ENCODE measurements at regions not wholly inside any gene's neighbourhood (a gene's known extent, or its start where the extent isn't known, plus 50 kb on each side); places are given as distances from the start of the nearest gene placed in this dataset.

- H3K36me3 ChIP-seq (ENCODE audit: insufficient read depth, low read length, poor library complexity, severe bottlenecking): no peaks in the 10 kb centered on the region
- intact Hi-C loops (cut with micrococcal nuclease; ENCODE audit: unreplicated experiment): no loop called here
- ChIA-PET CTCF (no interaction called here), POLR2A (ENCODE audit: low non-redundant PET) (interaction anchor here (0.6 kb wide), 1 partner anchor 1475 kb away, joined by 3 read pairs; no protein-coding TSS in a partner anchor)
- no peak overlapping the region for H3K27ac ChIP-seq (ENCODE audit: low read depth, low read length, poor library complexity, severe bottlenecking)
- no TSS peak for BruUV-seq (replicated peaks)
- peaks cover 11% of the 10 kb centered on the region for H3K27me3 ChIP-seq (replicated peaks; ENCODE audit: insufficient read depth, low read depth, low read length, poor library complexity)
- no peak for DNase-seq (ENCODE audit: low spot score)
- no peak for TF ChIP-seq EZH2 (IDR thresholded peaks at IDR 0.05; ENCODE audit: borderline replicate concordance, low read depth, low read length, poor library complexity, severe bottlenecking)
- TF ChIP-seq, protein P1, sequence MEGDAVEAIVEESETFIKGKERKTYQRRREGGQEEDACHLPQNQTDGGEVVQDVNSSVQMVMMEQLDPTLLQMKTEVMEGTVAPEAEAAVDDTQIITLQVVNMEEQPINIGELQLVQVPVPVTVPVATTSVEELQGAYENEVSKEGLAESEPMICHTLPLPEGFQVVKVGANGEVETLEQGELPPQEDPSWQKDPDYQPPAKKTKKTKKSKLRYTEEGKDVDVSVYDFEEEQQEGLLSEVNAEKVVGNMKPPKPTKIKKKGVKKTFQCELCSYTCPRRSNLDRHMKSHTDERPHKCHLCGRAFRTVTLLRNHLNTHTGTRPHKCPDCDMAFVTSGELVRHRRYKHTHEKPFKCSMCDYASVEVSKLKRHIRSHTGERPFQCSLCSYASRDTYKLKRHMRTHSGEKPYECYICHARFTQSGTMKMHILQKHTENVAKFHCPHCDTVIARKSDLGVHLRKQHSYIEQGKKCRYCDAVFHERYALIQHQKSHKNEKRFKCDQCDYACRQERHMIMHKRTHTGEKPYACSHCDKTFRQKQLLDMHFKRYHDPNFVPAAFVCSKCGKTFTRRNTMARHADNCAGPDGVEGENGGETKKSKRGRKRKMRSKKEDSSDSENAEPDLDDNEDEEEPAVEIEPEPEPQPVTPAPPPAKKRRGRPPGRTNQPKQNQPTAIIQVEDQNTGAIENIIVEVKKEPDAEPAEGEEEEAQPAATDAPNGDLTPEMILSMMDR (conservative IDR thresholded peaks at IDR 0.05; ENCODE audit: low read depth, low read length): no peak
- no peaks in the 10 kb centered on the region for H3K9me3 ChIP-seq (ENCODE audit: low read depth, low read length, poor library complexity, severe bottlenecking)
- H3K4me1 ChIP-seq (ENCODE audit: insufficient read depth, low read length, poor library complexity, severe bottlenecking): no peaks in the 10 kb centered on the region
- no peak overlapping the region for H3K4me3 ChIP-seq (ENCODE audit: low read depth, low read length, poor library complexity, severe bottlenecking)
Measured at GRCh38 chr4:151581570-151581969, 172.6 kb downstream of the FHIP1A start.

DNA sequence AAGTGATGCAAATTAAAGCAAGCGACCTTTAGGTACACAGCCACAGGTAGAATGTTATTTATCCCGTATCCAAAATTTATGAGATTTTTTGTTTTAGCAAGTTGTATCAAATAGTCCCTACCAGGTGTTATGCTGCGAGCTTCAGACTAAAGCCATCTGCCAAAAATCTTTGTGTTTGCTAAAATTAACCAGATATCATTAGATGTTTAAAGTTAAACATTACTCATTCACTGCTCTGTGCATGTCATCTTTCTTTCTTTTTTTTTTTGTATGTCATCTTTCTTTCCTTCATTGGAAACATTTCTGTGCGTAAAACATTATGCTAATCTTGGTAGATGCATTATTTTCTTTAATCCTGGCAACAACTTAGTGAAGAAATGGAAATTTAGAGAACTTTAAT lies 173.1 kb downstream of the FHIP1A start:
- no TSS peak for BruUV-seq (replicated peaks)
- no peaks in the 10 kb centered on the region for H3K4me1 ChIP-seq (ENCODE audit: insufficient read depth, low read length, poor library complexity, severe bottlenecking)
- ChIA-PET CTCF (no interaction called here), POLR2A (ENCODE audit: low non-redundant PET) (interaction anchor here (0.6 kb wide), 1 partner anchor 1475 kb away, joined by 3 read pairs; no protein-coding TSS in a partner anchor)
- H3K27me3 ChIP-seq (replicated peaks; ENCODE audit: insufficient read depth, low read depth, low read length, poor library complexity): peaks cover 11% of the 10 kb centered on the region
- H3K4me3 ChIP-seq (ENCODE audit: low read depth, low read length, poor library complexity, severe bottlenecking): no peak overlapping the region
- no peak for DNase-seq (ENCODE audit: low spot score)
- no peaks in the 10 kb centered on the region for H3K9me3 ChIP-seq (ENCODE audit: low read depth, low read length, poor library complexity, severe bottlenecking)
- H3K36me3 ChIP-seq (ENCODE audit: insufficient read depth, low read length, poor library complexity, severe bottlenecking): no peaks in the 10 kb centered on the region
- no peak overlapping the region for H3K27ac ChIP-seq (ENCODE audit: low read depth, low read length, poor library complexity, severe bottlenecking)
- intact Hi-C loops (cut with micrococcal nuclease; ENCODE audit: unreplicated experiment): no loop called here
- TF ChIP-seq, protein P1 (conservative IDR thresholded peaks at IDR 0.05; ENCODE audit: low read depth, low read length): no peak
- TF ChIP-seq EZH2 (IDR thresholded peaks at IDR 0.05; ENCODE audit: borderline replicate concordance, low read depth, low read length, poor library complexity, severe bottlenecking): no peak

GRCh38 chr4:151583157-151583914 lies 174.4 kb downstream of the FHIP1A start:
- Histone ChIP-seq H3K4me3 (ENCODE audit: low read depth, low read length, poor library complexity, severe bottlenecking) (no peak overlapping the region), H3K4me1 (ENCODE audit: insufficient read depth, low read length, poor library complexity, severe bottlenecking) (no peaks in the 10 kb centered on the region), H3K27me3 (replicated peaks; ENCODE audit: insufficient read depth, low read depth, low read length, poor library complexity) (peaks cover 3% of the 10 kb centered on the region), H3K36me3 (ENCODE audit: insufficient read depth, low read length, poor library complexity, severe bottlenecking) (no peaks in the 10 kb centered on the region), H3K9me3 (ENCODE audit: low read depth, low read length, poor library complexity, severe bottlenecking) (no peaks in the 10 kb centered on the region), H3K27ac (ENCODE audit: low read depth, low read length, poor library complexity, severe bottlenecking) (no peak overlapping the region)
- ChIA-PET CTCF (no interaction called here), POLR2A (ENCODE audit: low non-redundant PET) (no interaction called here)
- intact Hi-C loops (cut with micrococcal nuclease; ENCODE audit: unreplicated experiment): no loop called here
- TF ChIP-seq, protein P1 (conservative IDR thresholded peaks at IDR 0.05; ENCODE audit: low read depth, low read length): no peak
- TF ChIP-seq EZH2 (IDR thresholded peaks at IDR 0.05; ENCODE audit: borderline replicate concordance, low read depth, low read length, poor library complexity, severe bottlenecking): no peak
- no TSS peak for BruUV-seq (replicated peaks)
- DNase-seq (ENCODE audit: low spot score): no peak

Data from A673 (cell line).